ENCODE measurements at regions not wholly inside any gene's neighbourhood (a gene's known extent, or its start where the extent isn't known, plus 50 kb on each side); places are given as distances from the start of the nearest gene placed in this dataset.
"Not testable (repeated sequence)": the region's sequence is repeated elsewhere in the genome, so short reads cannot be mapped to it uniquely, and the experiment has no call there.

DNA sequence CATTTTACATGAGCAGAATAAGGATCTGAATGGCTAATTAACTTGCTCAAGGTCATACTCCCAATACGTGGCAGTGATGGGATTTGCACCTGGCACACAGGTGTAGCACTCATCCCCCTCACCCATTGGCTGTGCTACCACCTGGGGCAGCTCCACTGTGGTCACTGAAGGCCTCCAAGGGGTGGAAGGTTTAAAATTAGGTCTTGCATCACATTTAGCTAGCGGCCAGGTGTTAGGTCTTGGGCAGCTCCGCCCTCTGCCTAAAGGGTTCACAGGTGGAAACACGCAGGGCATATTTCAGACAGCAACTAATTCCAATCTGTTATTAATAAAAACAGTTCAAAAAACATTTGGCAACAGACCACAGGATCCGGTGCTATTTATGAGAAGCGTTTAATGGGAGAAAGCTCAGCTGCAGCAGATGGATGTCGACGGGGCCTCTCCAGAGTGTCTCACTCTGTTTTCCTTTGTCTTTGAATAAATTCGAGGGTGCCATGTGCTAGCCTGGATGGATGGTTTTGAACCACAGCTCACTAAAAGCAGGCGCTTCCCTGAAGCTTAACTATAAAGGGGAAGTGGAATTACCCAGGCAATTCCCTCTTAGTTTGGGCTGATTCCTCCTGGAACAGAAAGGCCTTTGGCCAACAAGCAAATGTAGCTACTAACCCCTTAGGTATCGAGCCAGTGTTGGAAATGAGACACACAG lies 1017.6 kb downstream of the TYW1 start:
- DNase-seq (ENCODE audit: low spot score): no peak

GRCh38 chr7:68015122-68015977 lies 1018.7 kb downstream of the TYW1 start:
- DNase-seq (ENCODE audit: low spot score): no peak

GRCh38 chr7:68015978-68016532 lies 1019.4 kb downstream of the TYW1 start:
- no peak for DNase-seq (ENCODE audit: low spot score)

DNA sequence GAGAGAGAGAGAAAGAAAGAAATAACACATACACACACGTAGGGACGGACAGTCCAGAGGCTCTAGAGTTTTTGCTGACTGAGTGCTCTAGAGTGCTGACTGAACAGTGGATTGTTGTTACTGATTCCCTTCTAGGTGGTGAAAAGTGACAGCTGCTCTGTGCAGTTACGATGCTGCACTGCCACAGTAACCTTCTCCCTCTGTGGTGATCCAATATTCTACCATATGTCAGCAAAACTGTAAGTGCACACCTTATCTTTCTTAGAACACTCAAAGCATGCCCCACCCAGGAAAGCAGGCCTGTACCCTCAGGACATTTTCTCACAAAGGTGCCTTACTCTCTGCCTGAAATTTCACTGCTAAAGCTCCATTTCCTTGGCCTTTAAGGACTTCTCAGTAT lies 1023.5 kb downstream of the TYW1 start:
- no peak for DNase-seq (ENCODE audit: low spot score)

DNA sequence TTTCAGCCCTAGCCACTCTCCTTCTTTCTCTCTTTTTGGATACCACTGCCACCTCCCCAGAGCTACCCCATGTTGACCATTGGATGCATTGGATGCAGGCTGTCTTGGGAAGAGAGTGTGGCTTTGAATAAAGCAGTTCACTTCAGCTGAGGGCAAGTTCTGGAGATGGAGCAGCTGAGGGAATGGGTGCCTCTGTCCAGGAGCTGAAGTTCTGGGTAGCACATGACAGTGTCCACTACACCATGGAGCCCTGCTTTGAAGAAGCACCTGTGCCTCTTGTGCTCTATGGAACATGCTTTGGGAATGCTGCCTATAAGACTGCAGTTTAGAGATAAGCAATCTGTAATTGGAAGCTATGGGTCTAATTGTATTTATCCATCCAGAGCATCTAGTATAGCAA lies 1028.7 kb downstream of the TYW1 start:
- no peak for DNase-seq (ENCODE audit: low spot score)

DNA sequence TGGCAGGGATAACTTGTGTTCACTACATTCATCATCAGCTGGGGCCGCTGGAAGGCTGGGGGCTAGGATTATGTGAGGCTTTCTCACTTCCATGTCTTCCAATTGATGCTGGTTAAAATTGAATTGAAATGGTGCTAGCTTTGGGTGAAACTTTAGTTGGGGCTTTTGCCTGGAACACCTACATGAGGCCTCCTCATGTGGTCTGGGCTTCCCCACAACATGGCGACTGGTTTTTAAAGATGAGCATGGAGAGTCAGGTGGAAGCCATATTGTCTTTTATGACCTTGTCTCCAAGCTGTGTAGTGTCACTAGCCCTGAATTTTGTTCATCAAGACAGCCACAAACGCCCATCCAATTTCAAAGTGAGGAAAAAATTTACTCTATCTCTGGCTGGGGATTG lies 1033.9 kb downstream of the TYW1 start:
- no peak for DNase-seq (ENCODE audit: low spot score)

DNA sequence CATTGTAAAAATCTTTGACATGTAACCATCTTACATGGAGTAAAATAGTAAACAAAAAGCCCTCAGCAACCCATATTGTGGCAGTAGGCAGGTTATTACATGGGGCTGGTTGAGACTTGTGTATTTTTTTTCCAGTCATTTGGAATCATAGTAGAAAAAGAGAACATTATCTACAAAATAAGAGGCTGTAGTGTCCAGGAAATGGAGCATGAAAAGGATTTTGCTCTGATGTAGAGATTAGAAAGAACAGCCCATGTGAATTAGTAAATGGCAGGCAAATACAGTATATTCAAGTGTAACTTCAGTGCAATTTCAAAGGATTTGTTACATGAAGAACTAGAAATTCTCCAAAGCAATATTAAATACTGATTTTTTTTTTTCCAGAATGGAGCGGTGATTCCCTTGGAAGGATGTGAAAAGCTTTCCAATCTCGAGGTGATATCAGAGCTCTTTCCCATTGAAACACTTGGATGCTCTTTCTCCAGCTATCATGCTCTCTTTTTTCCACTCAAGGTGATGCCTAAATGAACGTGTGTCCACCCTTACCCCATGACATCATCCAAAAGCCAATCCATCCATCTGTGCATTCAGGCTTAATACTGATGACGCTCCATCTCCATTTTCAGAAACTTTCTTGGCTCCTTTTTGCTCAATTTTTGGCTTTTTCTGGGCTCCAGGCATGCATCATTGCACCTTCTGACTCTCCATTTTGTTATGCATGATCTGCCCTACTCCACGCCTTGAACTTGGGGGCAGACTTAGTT lies 1034.7 kb downstream of the TYW1 start:
- no peak for DNase-seq (ENCODE audit: low spot score)

GRCh38 chr7:68038621-68039314 lies 1042.1 kb downstream of the TYW1 start:
- DNase-seq (ENCODE audit: low spot score): no peak

DNA sequence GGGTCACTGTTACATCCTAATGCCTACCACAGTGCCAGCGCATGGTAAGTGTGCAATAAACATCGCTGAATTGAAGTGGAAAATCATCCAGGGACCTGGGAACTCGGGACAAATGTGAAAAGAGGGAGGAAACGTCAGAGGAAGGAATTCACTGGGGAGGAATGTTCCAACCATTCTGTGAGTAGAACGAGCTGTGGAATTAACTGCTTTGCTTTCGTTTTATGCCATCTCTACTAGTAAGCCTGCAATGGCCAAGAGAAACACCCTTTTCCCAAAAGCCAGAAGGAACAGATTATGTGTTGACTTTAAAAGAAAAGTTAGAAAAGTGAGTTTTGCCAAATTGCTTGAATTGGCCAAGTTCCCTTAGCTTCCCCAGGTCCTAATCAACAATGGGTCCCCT lies 1044.9 kb downstream of the TYW1 start:
- DNase-seq (ENCODE audit: low spot score): no peak

- no peak for DNase-seq (ENCODE audit: low spot score)
Observed at GRCh38 chr7:68043546-68043945, 1046.9 kb downstream of the TYW1 start.

DNA sequence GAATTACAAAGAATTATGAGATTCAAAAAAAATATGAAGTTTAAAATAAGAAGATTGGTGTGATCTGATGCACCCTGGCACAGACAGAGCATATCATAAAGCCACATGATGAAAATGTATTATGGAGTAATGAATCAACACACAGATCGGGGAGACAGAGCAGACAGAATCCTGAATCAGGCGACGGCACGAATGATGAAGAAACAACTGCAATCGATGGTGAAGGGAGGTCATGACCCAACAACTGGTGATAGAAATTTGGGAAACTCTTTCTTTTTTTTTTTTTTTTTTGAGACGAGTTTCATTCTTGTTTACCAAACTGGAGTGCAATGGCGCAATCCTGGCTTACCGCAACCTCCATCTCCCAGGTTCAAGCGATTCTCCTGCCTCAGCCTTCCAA lies 1054.0 kb downstream of the TYW1 start:
- no peak for DNase-seq (ENCODE audit: low spot score)

- DNase-seq (ENCODE audit: low spot score): no peak
Observed at GRCh38 chr7:68058014-68058413, 1061.4 kb downstream of the TYW1 start.

DNA sequence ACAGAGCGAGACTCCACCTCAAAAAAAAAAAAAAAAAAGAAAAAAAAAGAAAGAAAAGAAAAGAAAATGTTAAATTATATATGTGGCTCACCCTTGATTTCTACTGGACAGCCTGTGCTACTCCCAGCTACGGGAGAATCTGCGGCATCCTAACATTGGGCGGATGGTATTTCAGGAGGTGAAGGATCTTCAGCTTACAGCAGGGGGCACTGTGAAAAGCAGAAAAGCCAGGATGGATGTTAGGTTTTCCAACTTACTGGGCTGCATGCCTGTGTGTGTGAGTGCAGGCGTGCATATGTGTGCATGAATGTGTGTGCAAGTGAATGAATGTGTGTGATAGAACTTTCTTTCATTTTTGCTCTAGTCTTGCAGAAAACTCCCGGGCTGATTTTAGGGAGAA lies 1066.5 kb downstream of the TYW1 start:
- no peak for DNase-seq (ENCODE audit: low spot score)

- no peak for DNase-seq (ENCODE audit: low spot score)
Observed at GRCh38 chr7:68065581-68065980, 1068.9 kb downstream of the TYW1 start.

GRCh38 chr7:68067845-68068244 lies 1071.2 kb downstream of the TYW1 start:
- DNase-seq (ENCODE audit: low spot score): no peak

DNA sequence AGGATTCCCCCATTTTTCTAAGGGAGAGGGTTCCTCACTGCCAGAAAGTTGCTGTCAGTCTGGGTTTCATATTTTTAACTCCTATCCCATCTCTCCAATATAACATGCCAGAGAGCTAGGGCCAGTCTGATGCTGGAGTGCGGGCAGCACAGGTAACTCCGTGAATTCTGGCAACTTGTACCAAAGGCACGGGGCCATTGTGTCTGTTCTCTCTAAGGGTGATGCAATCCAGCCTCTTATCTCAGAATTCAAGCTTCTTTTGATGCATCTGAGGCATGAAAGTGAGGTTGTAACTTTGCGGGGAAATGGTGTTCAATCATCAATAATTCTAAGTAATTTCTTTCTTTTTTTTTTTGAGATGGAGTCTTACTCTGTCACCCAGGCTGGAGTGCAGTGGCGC lies 1074.4 kb downstream of the TYW1 start:
- DNase-seq (ENCODE audit: low spot score): no peak

DNA sequence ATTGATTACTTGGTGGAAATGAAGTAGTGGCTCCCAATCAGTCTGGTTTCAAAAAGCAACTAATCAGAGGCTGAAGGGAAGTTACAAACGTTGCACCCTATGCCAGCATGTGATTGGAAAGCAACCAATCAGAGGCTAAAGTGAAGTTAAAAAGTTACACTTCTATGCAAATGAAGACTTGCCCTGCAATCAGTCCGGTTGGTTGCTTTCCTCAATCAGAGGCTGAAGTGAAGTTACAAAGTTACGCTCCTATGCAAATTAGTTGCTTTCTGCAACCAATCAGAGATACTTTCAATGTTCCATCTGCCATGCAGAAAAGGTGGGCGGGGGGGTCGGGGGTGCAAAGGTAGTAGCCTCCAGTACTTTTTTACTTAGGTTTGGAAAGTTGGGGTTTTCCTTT lies 1077.1 kb downstream of the TYW1 start:
- no peak for DNase-seq (ENCODE audit: low spot score)

DNA sequence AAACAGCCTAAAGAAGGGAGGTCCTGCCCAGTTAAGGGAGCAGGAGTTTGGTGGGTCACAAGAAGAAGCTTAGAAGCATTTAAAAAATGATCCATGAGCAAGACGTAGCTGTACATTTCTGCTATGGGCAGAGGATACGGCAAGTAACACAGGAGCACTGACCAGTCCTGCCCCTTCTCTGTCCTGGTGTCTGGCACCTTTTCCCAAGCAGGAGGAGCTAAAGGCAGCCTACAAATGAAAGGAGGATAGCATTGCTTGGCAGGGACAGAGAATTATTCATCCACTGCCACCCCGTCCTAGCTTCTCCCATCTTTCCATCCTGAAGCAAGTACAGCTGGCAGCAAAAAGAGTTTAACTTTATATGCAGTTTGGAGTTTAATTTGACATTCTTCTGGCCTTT lies 1077.6 kb downstream of the TYW1 start:
- DNase-seq (ENCODE audit: low spot score): no peak

DNA sequence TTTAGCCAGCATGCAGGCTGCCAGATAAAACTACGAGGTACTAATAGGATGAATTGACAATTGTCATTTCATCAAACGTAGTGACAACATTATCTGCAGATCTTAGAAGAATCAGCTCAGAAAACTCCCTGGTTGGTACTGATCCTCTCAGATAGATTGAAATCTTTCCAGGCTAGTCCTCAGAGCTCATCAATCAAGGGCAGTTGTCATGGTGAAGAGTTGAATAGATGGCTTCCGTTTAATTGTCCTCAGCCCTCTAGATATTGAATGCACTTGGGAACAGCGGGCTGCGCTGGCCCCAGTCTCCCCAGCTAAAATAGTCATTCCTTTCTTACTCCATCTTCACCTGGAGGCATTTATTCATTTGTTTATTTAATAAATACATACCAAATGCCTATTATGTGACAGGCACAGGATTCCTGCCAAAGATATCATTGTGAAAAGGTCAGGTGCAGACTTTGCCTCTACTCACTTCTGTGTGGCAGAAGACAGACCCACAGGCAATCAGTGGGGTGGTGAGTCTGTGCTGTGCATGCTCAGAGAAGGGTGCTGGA lies 1081.6 kb downstream of the TYW1 start:
- no peak for DNase-seq (ENCODE audit: low spot score)

DNA sequence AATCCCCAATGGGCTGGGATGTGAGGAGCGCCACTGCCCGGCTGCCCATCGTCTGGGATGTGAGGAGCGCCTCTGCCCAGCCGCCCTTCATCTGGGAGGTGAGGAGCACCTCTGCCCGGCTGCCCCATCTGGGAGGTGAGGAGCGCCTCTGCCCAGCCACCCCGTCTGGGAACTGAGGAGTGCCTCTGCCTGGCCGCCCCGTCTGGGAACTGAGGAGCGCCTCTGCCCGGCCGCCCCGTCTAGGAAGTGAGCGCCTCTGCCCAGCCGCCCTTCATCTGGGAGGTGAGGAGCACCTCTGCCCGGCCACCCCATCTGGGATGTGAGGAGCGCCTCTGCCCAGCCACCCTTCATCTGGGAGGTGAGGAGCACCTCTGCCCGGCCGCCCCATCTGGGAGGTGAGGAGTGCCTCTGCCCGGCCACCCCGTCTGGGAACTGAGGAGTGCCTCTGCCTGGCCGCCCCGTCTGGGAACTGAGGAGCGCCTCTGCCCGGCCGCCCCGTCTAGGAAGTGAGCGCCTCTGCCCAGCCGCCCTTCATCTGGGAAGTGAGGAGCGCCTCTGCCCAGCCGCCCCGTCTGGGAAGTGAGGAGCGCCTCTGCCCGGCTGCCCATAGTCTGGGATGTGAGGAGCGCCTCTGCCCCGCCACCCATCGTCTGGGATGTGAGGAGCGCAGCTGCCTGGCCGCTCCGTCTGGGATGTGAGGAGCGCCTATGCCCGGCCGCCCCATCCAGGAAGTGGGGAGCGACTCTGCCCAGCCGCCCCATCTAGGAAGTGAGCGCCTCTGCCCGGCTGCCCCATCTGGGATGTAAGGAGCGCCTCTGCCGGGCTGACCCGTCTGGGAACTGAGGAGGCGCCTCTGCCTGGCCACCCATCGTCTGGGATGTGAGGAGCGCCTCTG lies 1085.7 kb downstream of the TYW1 start:
- DNase-seq (ENCODE audit: low spot score): not testable (repeated sequence)

All from CD4-positive, alpha-beta T cell treated with Interleukin-2 at 100 ng/mL for 4 hours (primary cell).